ENCODE measurements at regions not wholly inside any gene's neighbourhood (a gene's known extent, or its start where the extent isn't known, plus 50 kb on each side); places are given as distances from the start of the nearest gene placed in this dataset.

GRCh38 chr14:34368971-34369647 lies 92.9 kb downstream of the SPTSSA start:
- TF ChIP-seq CTCF (IDR thresholded peaks at IDR 0.05 in 2 of 3, conservative IDR thresholded peaks at IDR 0.05 in 1 of 3; ENCODE audit: borderline replicate concordance in 1 of 3, insufficient read depth in 1 of 3, low read depth in 2 of 3, low read length in 2 of 3) (no peak), ZNF274 (IDR thresholded peaks at IDR 0.05; ENCODE audit: low read depth, low read length) (no peak), RAD21 (IDR thresholded peaks at IDR 0.05; ENCODE audit: low read depth) (no peak)

All from HCT116 (cell line).